Adrenal gland (tissue), 5 donors: ENCODE measurements at regions not wholly inside any gene's neighbourhood (a gene's known extent, or its start where the extent isn't known, plus 50 kb on each side); places are given as distances from the start of the nearest gene placed in this dataset.

ENCODE experiments used
- CTCF ChIP-seq, 6 experiments: fragments of 450-650 bp in 4 of 6; fragments of 200-600 bp in 2 of 6; sonication (generic) in 1 of 6; IDR thresholded peaks; 1 replicate in 5 of 6; 2 replicates in 1 of 6; pipeline versions ENCODE4 v1.5.1 to v1.8.0; 2016 to 2021; ENCODE audit warnings: antibody characterized with exemption in 6 of 6, mild to moderate bottlenecking in 2 of 6, moderate library complexity in 1 of 6
- POLR2A ChIP-seq, 2 donors: fragments of 450-650 bp; IDR thresholded peaks; one replicate each; pipeline ENCODE4 v1.6.1; 2017; ENCODE audit warnings: antibody characterized with exemption in 2 of 2, mild to moderate bottlenecking in 2 of 2, moderate library complexity in 1 of 2
- donor health status: DM: no; HTN: no; CAD: no.

- TF ChIP-seq CTCF (IDR thresholded peaks at IDR 0.05) = no peak
- no peak for TF ChIP-seq POLR2A (IDR thresholded peaks at IDR 0.05)
Observed at GRCh38 chr6:122214605-122215318, 184.7 kb upstream of the HSF2 start.
